B cell (primary cell): ENCODE measurements at regions not wholly inside any gene's neighbourhood (a gene's known extent, or its start where the extent isn't known, plus 50 kb on each side); places are given as distances from the start of the nearest gene placed in this dataset.

Source experiments
- ATAC-seq: fragments of 200-7000 bp; cut with Tn5 transposase; one replicate; pipeline ENCODE4 v1.10.0; 2021; ENCODE audit warnings: low read depth, mild to moderate bottlenecking, moderate number of reproducible peaks, moderate library complexity
- CTCF ChIA-PET: fragments of 350-600 bp; sonication (Branson Sonifier 250); formaldehyde crosslinking; loops from one replicate; lab custom pipeline; 2021; ENCODE audit warnings: antibody characterized with exemption, inconsistent platforms; lab: Charles Lee
- POLR2A ChIA-PET: fragments of 350-600 bp; sonication (Branson Sonifier 250); formaldehyde crosslinking; loops from one replicate; lab custom pipeline; 2021; ENCODE audit warnings: antibody characterized with exemption; lab: Charles Lee
- DNase-seq: peaks from one replicate; pipeline ENCODE4 v3.0.0; 2013
- H2AFZ ChIP-seq: 2 replicates; pipeline ENCODE4 v1.6.1; 2012; ENCODE audit warnings: mild to moderate bottlenecking, low read depth, low read length; ENCODE audit not compliant: insufficient read depth, poor library complexity, severe bottlenecking
- H3K27ac ChIP-seq, 2 donors: 1 replicate in 1 of 2; 2 replicates in 1 of 2; pipeline ENCODE4 v1.5.1; 2012 to 2013; ENCODE audit warnings: low read length in 2 of 2, mild to moderate bottlenecking in 2 of 2, moderate library complexity in 1 of 2
- H3K27me3 ChIP-seq, 4 experiments: fragments of 200-600 bp in 1 of 4; sonication (generic) in 1 of 4; replicated peaks in 1 of 4; 1 replicate in 2 of 4; 2 replicates in 2 of 4; pipeline versions ENCODE4 v1.6.1 to v1.7.0; 2013 to 2016; ENCODE audit warnings: low read length in 3 of 4, mild to moderate bottlenecking in 2 of 4, mixed read lengths in 1 of 4, moderate library complexity in 1 of 4; ENCODE audit not compliant: insufficient read depth in 4 of 4, control insufficient read depth in 3 of 4; ENCODE audit errors: control extremely low read depth in 1 of 4
- H3K36me3 ChIP-seq, 2 experiments: replicated peaks in 1 of 2; 1 replicate in 1 of 2; 2 replicates in 1 of 2; pipeline versions ENCODE4 v1.6.1 to v1.7.1; 2013; ENCODE audit warnings: low read length in 1 of 2; ENCODE audit not compliant: insufficient read depth in 2 of 2, control insufficient read depth in 1 of 2; ENCODE audit errors: control extremely low read depth in 1 of 2, extremely low read depth in 1 of 2
- H3K4me1 ChIP-seq, 2 donors: fragments of 200-600 bp in 1 of 2; sonication (generic) in 1 of 2; 1 replicate in 1 of 2; 2 replicates in 1 of 2; pipeline versions ENCODE4 v1.5.1 to v1.6.1; 2013 to 2017; ENCODE audit warnings: low read length in 2 of 2; ENCODE audit not compliant: control insufficient read depth in 2 of 2, insufficient read depth in 2 of 2
- H3K4me2 ChIP-seq: replicated peaks from 2 replicates; pipeline ENCODE3; 2012; ENCODE audit warnings: mild to moderate bottlenecking, low read depth, low read length; ENCODE audit not compliant: poor library complexity, severe bottlenecking
- H3K4me3 ChIP-seq, 5 experiments: fragments of 200-600 bp in 1 of 5; sonication (generic) in 1 of 5; 1 replicate in 3 of 5; 2 replicates in 2 of 5; pipeline versions ENCODE4 v1.5.1 to v1.7.0; 2011 to 2016; ENCODE audit warnings: low read length in 4 of 5, mild to moderate bottlenecking in 4 of 5, low read depth in 2 of 5, control low read depth in 1 of 5, moderate library complexity in 1 of 5; ENCODE audit not compliant: insufficient read depth in 1 of 5; ENCODE audit errors: control extremely low read depth in 1 of 5, extremely low read depth in 1 of 5
- H3K79me2 ChIP-seq: fragments of 200-600 bp; sonication (generic); one replicate; pipeline ENCODE4 v1.6.0; 2016; ENCODE audit warnings: low read length; ENCODE audit not compliant: control insufficient read depth, insufficient read depth
- H3K9ac ChIP-seq: fragments of 200-600 bp; sonication (generic); 2 replicates; pipeline ENCODE4 v1.6.1; 2017; ENCODE audit warnings: mild to moderate bottlenecking, low read length, moderate library complexity
- H3K9me3 ChIP-seq, 3 donors: one replicate each; pipeline versions ENCODE4 v1.6.1 to v1.7.1; 2013; ENCODE audit warnings: low read length in 2 of 3; ENCODE audit not compliant: control insufficient read depth in 2 of 3, insufficient read depth in 1 of 3; ENCODE audit errors: control extremely low read depth in 1 of 3
- H4K20me1 ChIP-seq: 2 replicates; pipeline ENCODE4 v1.6.0; 2012; ENCODE audit warnings: mild to moderate bottlenecking, low read length; ENCODE audit not compliant: insufficient read depth, control insufficient read depth, poor library complexity, severe bottlenecking
- H3K27ac Mint-ChIP-seq: one replicate; pipeline ENCODE4 v1.8.0; 2021; ENCODE audit warnings: mixed read lengths
- H3K27me3 Mint-ChIP-seq: one replicate; pipeline ENCODE4 v1.8.0; 2021; ENCODE audit warnings: mixed read lengths
- H3K4me1 Mint-ChIP-seq: one replicate; pipeline ENCODE4 v1.8.0; 2021; ENCODE audit warnings: mixed read lengths
- H3K4me3 Mint-ChIP-seq: one replicate; pipeline ENCODE4 v1.8.0; 2021; ENCODE audit warnings: mixed read lengths
- H3K9me3 Mint-ChIP-seq: one replicate; pipeline ENCODE4 v1.8.0; 2022; ENCODE audit warnings: mixed read lengths; ENCODE audit not compliant: insufficient read depth
- EZH2 ChIP-seq: IDR thresholded peaks from 2 replicates; pipeline ENCODE4 v1.6.1; 2012; ENCODE audit warnings: borderline replicate concordance, low read depth, mild to moderate bottlenecking, moderate library complexity, low read length; ENCODE audit not compliant: insufficient read depth, poor library complexity, severe bottlenecking
- WGBS: methylation state at CpG from one replicate; pipeline ENCODE4 v1.1.5; 2013; ENCODE audit warnings: missing lambda C conversion rate; ENCODE audit not compliant: insufficient coverage; 5-methylcytosine and 5-hydroxymethylcytosine counted together
- intact Hi-C: fragments of 100-400 bp; cut with micrococcal nuclease; formaldehyde crosslinking; loops from one replicate; pipeline ENCODE4 v1.10.0; 2022
- TF ChIP-seq, protein P1 (sequence below): fragments of 200-600 bp; IDR thresholded peaks from one replicate; pipeline ENCODE4 v1.8.0; 2022; ENCODE audit warnings: antibody characterized with exemption, mild to moderate bottlenecking

DNA sequence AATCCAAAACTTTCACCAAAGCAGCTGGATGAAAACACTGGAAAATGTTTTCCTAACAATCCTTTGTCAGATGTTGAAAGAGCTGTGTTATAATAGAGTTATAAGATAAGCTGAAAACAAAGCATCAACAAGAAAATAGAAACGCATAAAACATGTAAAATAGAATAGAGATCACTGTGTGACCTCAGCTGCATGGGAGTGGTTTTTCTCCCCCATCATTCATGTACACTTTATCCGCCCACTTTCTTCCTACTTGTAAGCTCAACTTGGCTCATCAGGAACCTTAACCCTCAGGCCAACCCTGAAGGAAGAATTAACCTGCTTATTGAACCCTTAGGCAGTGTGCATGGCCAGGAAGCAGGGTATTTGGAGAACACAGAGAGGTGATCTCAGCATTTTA is 238.5 kb upstream of the PMFBP1 start:
- no CpG with 5 or more reads among the region's 2 CpGs for WGBS
- DNase-seq (no peak), ATAC-seq (no peak)
- Mint-ChIP-seq H3K4me1 (peaks cover 3% of the 10 kb centered on the region), H3K27me3 (no peaks in the 10 kb centered on the region), H3K4me3 (no peak overlapping the region), H3K27ac (no peak overlapping the region), H3K9me3 (no peaks in the 10 kb centered on the region)
- H3K27me3 ChIP-seq, result no peaks in the 10 kb centered on the region
- ChIA-PET POLR2A (no interaction called here), CTCF (interaction anchor here (1.2 kb wide), 1 partner anchor 11 kb away, joined by 5 read pairs; no protein-coding TSS in a partner anchor)
- H4K20me1 ChIP-seq, result no peaks in the 10 kb centered on the region
- no peak overlapping the region for H3K4me3 ChIP-seq
- intact Hi-C loops, result no loop called here
- H3K4me2 ChIP-seq, result no peak overlapping the region
- H2AFZ ChIP-seq, result no peak overlapping the region
- no peak overlapping the region for H3K27ac ChIP-seq
- H3K9ac ChIP-seq, result no peak overlapping the region
- H3K9me3 ChIP-seq, result no peaks in the 10 kb centered on the region
- no peaks in the 10 kb centered on the region for H3K36me3 ChIP-seq
- no peaks in the 10 kb centered on the region for H3K4me1 ChIP-seq
- no peaks in the 10 kb centered on the region for H3K79me2 ChIP-seq
- TF ChIP-seq, protein P1, sequence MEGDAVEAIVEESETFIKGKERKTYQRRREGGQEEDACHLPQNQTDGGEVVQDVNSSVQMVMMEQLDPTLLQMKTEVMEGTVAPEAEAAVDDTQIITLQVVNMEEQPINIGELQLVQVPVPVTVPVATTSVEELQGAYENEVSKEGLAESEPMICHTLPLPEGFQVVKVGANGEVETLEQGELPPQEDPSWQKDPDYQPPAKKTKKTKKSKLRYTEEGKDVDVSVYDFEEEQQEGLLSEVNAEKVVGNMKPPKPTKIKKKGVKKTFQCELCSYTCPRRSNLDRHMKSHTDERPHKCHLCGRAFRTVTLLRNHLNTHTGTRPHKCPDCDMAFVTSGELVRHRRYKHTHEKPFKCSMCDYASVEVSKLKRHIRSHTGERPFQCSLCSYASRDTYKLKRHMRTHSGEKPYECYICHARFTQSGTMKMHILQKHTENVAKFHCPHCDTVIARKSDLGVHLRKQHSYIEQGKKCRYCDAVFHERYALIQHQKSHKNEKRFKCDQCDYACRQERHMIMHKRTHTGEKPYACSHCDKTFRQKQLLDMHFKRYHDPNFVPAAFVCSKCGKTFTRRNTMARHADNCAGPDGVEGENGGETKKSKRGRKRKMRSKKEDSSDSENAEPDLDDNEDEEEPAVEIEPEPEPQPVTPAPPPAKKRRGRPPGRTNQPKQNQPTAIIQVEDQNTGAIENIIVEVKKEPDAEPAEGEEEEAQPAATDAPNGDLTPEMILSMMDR, result no peak
- no peak for TF ChIP-seq EZH2

DNA sequence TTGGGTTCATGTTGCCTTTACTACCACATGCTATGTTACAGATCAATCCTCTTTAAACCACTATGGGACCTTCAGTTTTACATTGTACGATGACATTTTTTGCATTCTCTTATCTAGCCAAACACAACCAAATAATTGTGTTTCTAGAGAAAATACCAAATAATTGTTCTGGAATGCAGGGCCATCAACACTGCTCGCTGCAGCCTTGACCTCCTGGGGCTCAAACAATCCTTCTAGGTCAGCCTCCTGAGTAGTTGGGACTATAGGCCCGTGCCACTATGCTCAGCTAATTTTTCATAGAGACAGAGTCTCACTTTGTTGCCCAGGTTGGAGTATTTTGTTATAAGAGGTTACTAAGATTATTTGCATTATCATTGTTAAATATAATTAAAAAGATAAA is 237.5 kb upstream of the PMFBP1 start:
- Histone ChIP-seq H3K4me1 (no peaks in the 10 kb centered on the region), H3K27me3 (no peaks in the 10 kb centered on the region), H3K9me3 (no peaks in the 10 kb centered on the region), H3K4me2 (no peak overlapping the region), H4K20me1 (no peaks in the 10 kb centered on the region), H3K9ac (no peak overlapping the region), H3K79me2 (no peaks in the 10 kb centered on the region), H3K4me3 (no peak overlapping the region), H3K36me3 (no peaks in the 10 kb centered on the region), H3K27ac (no peak overlapping the region), H2AFZ (no peak overlapping the region)
- H3K27me3 Mint-ChIP-seq, result no peaks in the 10 kb centered on the region
- no peak overlapping the region for H3K27ac Mint-ChIP-seq
- H3K4me3 Mint-ChIP-seq, result no peak overlapping the region
- WGBS, result 96% methylated on average over 2 of the region's 3 CpGs
- no peak for TF ChIP-seq EZH2
- TF ChIP-seq, protein P1, result no peak
- intact Hi-C loops, result no loop called here
- ChIA-PET CTCF (interaction anchor here (1.2 kb wide), 1 partner anchor 10 kb away, joined by 5 read pairs; no protein-coding TSS in a partner anchor), POLR2A (no interaction called here)
- H3K9me3 Mint-ChIP-seq, result no peaks in the 10 kb centered on the region
- no peak for ATAC-seq
- H3K4me1 Mint-ChIP-seq, result peaks cover 3% of the 10 kb centered on the region
- no peak for DNase-seq
